WTC11 (cell line): ENCODE measurements at regions not wholly inside any gene's neighbourhood (a gene's known extent, or its start where the extent isn't known, plus 50 kb on each side); places are given as distances from the start of the nearest gene placed in this dataset.

Source experiments
- ATAC-seq: fragments of 200-7000 bp; cut with Tn5 transposase; 2 replicates; pipeline ENCODE4 v1.10.0; 2021; ENCODE audit warnings: mild to moderate bottlenecking, moderate library complexity
- CTCF ChIA-PET: fragments of 300-600 bp; sonication (Branson Sonifier 250); formaldehyde crosslinking; loops from one replicate; lab custom pipeline; 2021; ENCODE audit warnings: antibody characterized with exemption; lab: Charles Lee
- POLR2A ChIA-PET: fragments of 350-600 bp; sonication (Branson Sonifier 250); formaldehyde crosslinking; loops from one replicate; lab custom pipeline; 2021; ENCODE audit warnings: antibody characterized with exemption; lab: Charles Lee
- DNase-seq: peaks from one replicate; pipeline ENCODE4 v3.0.0; 2021; ENCODE audit warnings: low spot score
- H3K27ac Mint-ChIP-seq: 2 replicates; pipeline ENCODE4 v1.8.0; 2021; ENCODE audit warnings: mixed read lengths
- H3K27me3 Mint-ChIP-seq: 2 replicates; pipeline ENCODE4 v1.8.0; 2021; ENCODE audit warnings: low read depth, mild to moderate bottlenecking, moderate library complexity, mixed read lengths
- H3K36me3 Mint-ChIP-seq: 2 replicates; pipeline ENCODE4 v1.8.0; 2021; ENCODE audit warnings: mixed read lengths
- H3K4me1 Mint-ChIP-seq: 2 replicates; pipeline ENCODE4 v1.8.0; 2022; ENCODE audit warnings: mixed read lengths
- H3K4me3 Mint-ChIP-seq: 2 replicates; pipeline ENCODE4 v1.8.0; 2021; ENCODE audit warnings: mild to moderate bottlenecking, moderate library complexity, mixed read lengths
- H3K9me3 Mint-ChIP-seq: 2 replicates; pipeline ENCODE4 v1.8.0; 2021; ENCODE audit warnings: mixed read lengths
- CREM ChIP-seq: sonication (generic); formaldehyde crosslinking; IDR thresholded peaks from 2 replicates; pipeline ENCODE4 v1.8.1; 2022; ENCODE audit warnings: mild to moderate bottlenecking, missing genetic modification reagents, moderate library complexity
- FOXK1 ChIP-seq: sonication (generic); formaldehyde crosslinking; IDR thresholded peaks from 2 replicates; pipeline ENCODE4 v1.8.0; 2022; ENCODE audit warnings: mild to moderate bottlenecking, moderate library complexity, missing genetic modification reagents
- IRF2 ChIP-seq: sonication (generic); formaldehyde crosslinking; IDR thresholded peaks from 2 replicates; pipeline ENCODE4 v1.8.0; 2022; ENCODE audit warnings: low read depth, missing genetic modification reagents, borderline replicate concordance
- JAZF1 ChIP-seq: fragments of 250-450 bp; sonication (Bioruptor Pico); IDR thresholded peaks from 2 replicates; pipeline ENCODE4 v1.9.0; 2021; ENCODE audit warnings: moderate library complexity, mild to moderate bottlenecking, inconsistent platforms
- MXD4 ChIP-seq: fragments of 250-450 bp; sonication (Bioruptor Pico); IDR thresholded peaks from 2 replicates; pipeline ENCODE4 v1.8.0; 2021; ENCODE audit warnings: mild to moderate bottlenecking, moderate library complexity, borderline replicate concordance
- NFATC4 ChIP-seq: fragments of 250-450 bp; sonication (Bioruptor Pico); IDR thresholded peaks from 2 replicates; pipeline ENCODE4 v1.9.0; 2021; ENCODE audit warnings: mild to moderate bottlenecking
- NFYB ChIP-seq: sonication (generic); formaldehyde crosslinking; conservative IDR thresholded peaks from 2 replicates; pipeline ENCODE4 v1.8.0; 2022; ENCODE audit warnings: low read depth, missing genetic modification reagents
- NR3C1 ChIP-seq: sonication (generic); formaldehyde crosslinking; conservative IDR thresholded peaks from 2 replicates; pipeline ENCODE4 v1.8.1; 2023; ENCODE audit warnings: low read depth, mild to moderate bottlenecking, missing genetic modification reagents
- RORB ChIP-seq: fragments of 250-450 bp; sonication (Bioruptor Pico); IDR thresholded peaks from 2 replicates; pipeline ENCODE4 v1.9.0; 2021; ENCODE audit warnings: mild to moderate bottlenecking
- TCF7 ChIP-seq: sonication (generic); formaldehyde crosslinking; IDR thresholded peaks from 2 replicates; pipeline ENCODE4 v1.8.0; 2022; ENCODE audit warnings: mild to moderate bottlenecking, low read depth, missing genetic modification reagents, moderate library complexity
- TEAD1 ChIP-seq: sonication (generic); formaldehyde crosslinking; IDR thresholded peaks from 2 replicates; pipeline ENCODE4 v1.8.0; 2022; ENCODE audit warnings: mild to moderate bottlenecking, missing genetic modification reagents
- TEAD4 ChIP-seq: sonication (generic); formaldehyde crosslinking; IDR thresholded peaks from 2 replicates; pipeline ENCODE4 v1.8.0; 2022; ENCODE audit warnings: mild to moderate bottlenecking, missing genetic modification reagents
- TP53 ChIP-seq: sonication (generic); formaldehyde crosslinking; IDR thresholded peaks from 2 replicates; pipeline ENCODE4 v1.8.1; 2023; ENCODE audit warnings: mild to moderate bottlenecking, missing genetic modification reagents
- ZNF232 ChIP-seq: sonication (generic); formaldehyde crosslinking; IDR thresholded peaks from 2 replicates; pipeline ENCODE4 v1.8.0; 2022; ENCODE audit warnings: mild to moderate bottlenecking, missing genetic modification reagents
- ZNF263 ChIP-seq: sonication (generic); formaldehyde crosslinking; IDR thresholded peaks from 2 replicates; pipeline ENCODE4 v1.8.1; 2022; ENCODE audit warnings: low read depth, mild to moderate bottlenecking, moderate library complexity, missing genetic modification reagents
- ZNF396 ChIP-seq: fragments of 250-450 bp; sonication (Bioruptor Pico); IDR thresholded peaks from 2 replicates; pipeline ENCODE4 v1.8.0; 2021; ENCODE audit warnings: mild to moderate bottlenecking, moderate library complexity, borderline replicate concordance
- TF ChIP-seq, protein P1 (sequence below): sonication (generic); formaldehyde crosslinking; IDR thresholded peaks from 2 replicates; pipeline ENCODE4 v1.8.0; 2023; ENCODE audit warnings: missing genetic modification reagents, mild to moderate bottlenecking, borderline replicate concordance
- TF ChIP-seq, protein P2 (sequence below): sonication (generic); formaldehyde crosslinking; IDR thresholded peaks from 2 replicates; pipeline ENCODE4 v1.8.1; 2023; ENCODE audit warnings: mild to moderate bottlenecking, missing genetic modification reagents
- TF ChIP-seq, protein P3 (sequence below): sonication (generic); formaldehyde crosslinking; conservative IDR thresholded peaks from 2 replicates; pipeline ENCODE4 v1.8.1; 2022; ENCODE audit warnings: mild to moderate bottlenecking, missing genetic modification reagents
- TF ChIP-seq, protein P4 (sequence below): fragments of 250-450 bp; sonication (Bioruptor Pico); conservative IDR thresholded peaks from 2 replicates; pipeline ENCODE4 v1.9.0; 2021; ENCODE audit warnings: mild to moderate bottlenecking

DNA sequence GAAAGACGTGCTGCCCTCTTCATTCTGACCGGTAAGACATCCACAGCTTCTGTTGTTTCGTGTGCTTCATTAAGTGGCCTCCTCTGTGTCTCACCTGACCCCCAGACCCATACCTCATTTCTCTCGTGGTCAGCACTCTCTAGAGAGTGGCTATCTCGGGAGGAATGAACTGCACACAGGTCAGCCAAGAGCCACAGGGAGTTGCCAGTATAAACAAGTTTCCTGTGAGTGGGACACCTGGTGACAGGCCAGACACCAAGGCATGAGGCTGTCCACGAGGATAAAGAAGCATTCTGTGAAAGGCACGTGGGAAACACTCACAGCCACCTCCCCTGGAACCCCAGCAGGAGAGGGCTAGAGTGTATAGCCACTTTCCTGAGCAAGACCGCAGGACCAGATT is 115.8 kb downstream of the NUFIP1 start:
- Mint-ChIP-seq H3K27ac (no peak overlapping the region), H3K4me1 (no peaks in the 10 kb centered on the region), H3K4me3 (no peak overlapping the region), H3K9me3 (peaks cover 7% of the 10 kb centered on the region), H3K36me3 (peaks cover 6% of the 10 kb centered on the region), H3K27me3 (no peaks in the 10 kb centered on the region; the same call in 1 of the 2 replicates)
- ATAC-seq (no peak), DNase-seq (no peak)
- CTCF ChIA-PET = no interaction called here
- TF ChIP-seq NFYB (CRISPR knock-in tag) = no peak
- no peak for TF ChIP-seq IRF2 (CRISPR knock-in tag)
- no peak for TF ChIP-seq ZNF263 (CRISPR knock-in tag)
- no peak for TF ChIP-seq MXD4
- no peak for TF ChIP-seq ZNF396 (CRISPR knock-in tag)
- TF ChIP-seq TEAD4 (CRISPR knock-in tag) = no peak
- no peak for TF ChIP-seq JAZF1 (CRISPR knock-in tag)
- TF ChIP-seq, protein P1, sequence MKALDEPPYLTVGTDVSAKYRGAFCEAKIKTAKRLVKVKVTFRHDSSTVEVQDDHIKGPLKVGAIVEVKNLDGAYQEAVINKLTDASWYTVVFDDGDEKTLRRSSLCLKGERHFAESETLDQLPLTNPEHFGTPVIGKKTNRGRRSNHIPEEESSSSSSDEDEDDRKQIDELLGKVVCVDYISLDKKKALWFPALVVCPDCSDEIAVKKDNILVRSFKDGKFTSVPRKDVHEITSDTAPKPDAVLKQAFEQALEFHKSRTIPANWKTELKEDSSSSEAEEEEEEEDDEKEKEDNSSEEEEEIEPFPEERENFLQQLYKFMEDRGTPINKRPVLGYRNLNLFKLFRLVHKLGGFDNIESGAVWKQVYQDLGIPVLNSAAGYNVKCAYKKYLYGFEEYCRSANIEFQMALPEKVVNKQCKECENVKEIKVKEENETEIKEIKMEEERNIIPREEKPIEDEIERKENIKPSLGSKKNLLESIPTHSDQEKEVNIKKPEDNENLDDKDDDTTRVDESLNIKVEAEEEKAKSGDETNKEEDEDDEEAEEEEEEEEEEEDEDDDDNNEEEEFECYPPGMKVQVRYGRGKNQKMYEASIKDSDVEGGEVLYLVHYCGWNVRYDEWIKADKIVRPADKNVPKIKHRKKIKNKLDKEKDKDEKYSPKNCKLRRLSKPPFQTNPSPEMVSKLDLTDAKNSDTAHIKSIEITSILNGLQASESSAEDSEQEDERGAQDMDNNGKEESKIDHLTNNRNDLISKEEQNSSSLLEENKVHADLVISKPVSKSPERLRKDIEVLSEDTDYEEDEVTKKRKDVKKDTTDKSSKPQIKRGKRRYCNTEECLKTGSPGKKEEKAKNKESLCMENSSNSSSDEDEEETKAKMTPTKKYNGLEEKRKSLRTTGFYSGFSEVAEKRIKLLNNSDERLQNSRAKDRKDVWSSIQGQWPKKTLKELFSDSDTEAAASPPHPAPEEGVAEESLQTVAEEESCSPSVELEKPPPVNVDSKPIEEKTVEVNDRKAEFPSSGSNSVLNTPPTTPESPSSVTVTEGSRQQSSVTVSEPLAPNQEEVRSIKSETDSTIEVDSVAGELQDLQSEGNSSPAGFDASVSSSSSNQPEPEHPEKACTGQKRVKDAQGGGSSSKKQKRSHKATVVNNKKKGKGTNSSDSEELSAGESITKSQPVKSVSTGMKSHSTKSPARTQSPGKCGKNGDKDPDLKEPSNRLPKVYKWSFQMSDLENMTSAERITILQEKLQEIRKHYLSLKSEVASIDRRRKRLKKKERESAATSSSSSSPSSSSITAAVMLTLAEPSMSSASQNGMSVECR (CRISPR knock-in tag) = no peak
- no peak for TF ChIP-seq NR3C1
- TF ChIP-seq TP53 (CRISPR knock-in tag) = no peak
- TF ChIP-seq RORB (CRISPR knock-in tag) = no peak
- TF ChIP-seq, protein P2, sequence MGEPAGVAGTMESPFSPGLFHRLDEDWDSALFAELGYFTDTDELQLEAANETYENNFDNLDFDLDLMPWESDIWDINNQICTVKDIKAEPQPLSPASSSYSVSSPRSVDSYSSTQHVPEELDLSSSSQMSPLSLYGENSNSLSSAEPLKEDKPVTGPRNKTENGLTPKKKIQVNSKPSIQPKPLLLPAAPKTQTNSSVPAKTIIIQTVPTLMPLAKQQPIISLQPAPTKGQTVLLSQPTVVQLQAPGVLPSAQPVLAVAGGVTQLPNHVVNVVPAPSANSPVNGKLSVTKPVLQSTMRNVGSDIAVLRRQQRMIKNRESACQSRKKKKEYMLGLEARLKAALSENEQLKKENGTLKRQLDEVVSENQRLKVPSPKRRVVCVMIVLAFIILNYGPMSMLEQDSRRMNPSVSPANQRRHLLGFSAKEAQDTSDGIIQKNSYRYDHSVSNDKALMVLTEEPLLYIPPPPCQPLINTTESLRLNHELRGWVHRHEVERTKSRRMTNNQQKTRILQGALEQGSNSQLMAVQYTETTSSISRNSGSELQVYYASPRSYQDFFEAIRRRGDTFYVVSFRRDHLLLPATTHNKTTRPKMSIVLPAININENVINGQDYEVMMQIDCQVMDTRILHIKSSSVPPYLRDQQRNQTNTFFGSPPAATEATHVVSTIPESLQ (CRISPR knock-in tag) = no peak
- TF ChIP-seq, protein P3, sequence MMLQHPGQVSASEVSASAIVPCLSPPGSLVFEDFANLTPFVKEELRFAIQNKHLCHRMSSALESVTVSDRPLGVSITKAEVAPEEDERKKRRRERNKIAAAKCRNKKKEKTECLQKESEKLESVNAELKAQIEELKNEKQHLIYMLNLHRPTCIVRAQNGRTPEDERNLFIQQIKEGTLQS (CRISPR knock-in tag) = no peak
- POLR2A ChIA-PET = no interaction called here

DNA sequence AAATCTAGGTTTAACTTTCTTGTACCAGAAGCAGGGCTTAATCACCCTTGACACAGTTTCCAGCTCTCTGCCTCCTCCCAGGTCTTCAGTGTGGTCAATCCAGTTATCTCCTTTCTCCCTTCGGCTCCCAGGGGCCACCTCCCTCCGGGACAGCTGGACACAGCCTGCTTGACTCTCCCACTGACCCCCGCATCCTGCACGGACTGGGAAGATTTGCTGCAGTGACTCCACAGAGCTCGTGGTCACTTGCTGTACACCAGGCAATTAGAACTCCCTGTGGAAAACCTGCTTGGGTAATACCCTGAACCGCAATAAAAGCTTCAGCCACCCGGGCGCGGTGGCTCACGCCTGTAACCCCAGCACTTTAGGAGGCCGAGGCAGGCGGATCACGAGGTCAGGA is 116.5 kb downstream of the NUFIP1 start:
- Mint-ChIP-seq H3K36me3 (peaks cover 6% of the 10 kb centered on the region), H3K27ac (no peak overlapping the region), H3K4me3 (no peak overlapping the region), H3K4me1 (no peaks in the 10 kb centered on the region), H3K27me3 (no peaks in the 10 kb centered on the region; the same call in 1 of the 2 replicates), H3K9me3 (peaks cover 7% of the 10 kb centered on the region)
- no peak for ATAC-seq
- ChIA-PET CTCF (no interaction called here), POLR2A (no interaction called here)
- TF ChIP-seq, protein P4, sequence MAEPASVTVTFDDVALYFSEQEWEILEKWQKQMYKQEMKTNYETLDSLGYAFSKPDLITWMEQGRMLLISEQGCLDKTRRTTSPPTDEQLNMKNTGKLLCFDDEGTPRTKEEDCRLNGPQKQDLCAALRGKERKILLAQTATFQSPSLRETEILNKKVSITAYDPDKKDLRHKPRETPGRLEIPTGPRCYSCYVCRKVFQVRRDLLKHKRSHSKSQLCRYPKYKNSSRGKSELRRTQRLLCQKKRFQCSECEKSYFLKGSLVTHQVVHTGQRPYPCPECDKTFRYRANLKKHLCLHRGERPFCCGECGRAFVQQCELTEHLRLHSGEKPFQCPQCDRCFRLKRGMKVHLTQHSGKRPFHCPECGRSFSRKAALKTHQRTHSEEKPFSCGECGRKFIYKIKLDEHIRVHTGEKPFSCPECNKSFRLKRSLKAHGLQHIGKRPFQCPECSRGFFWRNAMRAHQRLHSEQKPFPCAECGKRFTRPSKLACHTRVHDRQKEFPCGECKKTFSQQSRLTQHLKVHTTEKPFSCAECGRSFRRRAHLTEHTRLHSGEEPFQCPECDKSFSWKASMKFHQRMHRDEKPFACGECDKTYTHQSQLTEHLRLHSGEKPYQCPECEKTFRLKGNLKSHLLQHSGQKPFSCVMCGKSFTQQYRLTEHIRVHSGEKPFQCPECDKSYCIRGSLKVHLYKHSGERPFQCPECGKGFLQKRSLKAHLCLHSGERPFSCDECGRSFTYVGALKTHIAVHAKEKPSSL (CRISPR knock-in tag) = no peak
- no peak for TF ChIP-seq FOXK1 (CRISPR knock-in tag)
- TF ChIP-seq TEAD1 (CRISPR knock-in tag) = no peak
- TF ChIP-seq ZNF232 = no peak
- no peak for TF ChIP-seq NFATC4
- TF ChIP-seq TCF7 = no peak
- no peak for TF ChIP-seq CREM (CRISPR knock-in tag)
- DNase-seq = no peak
